HG03342 (cell line): ENCODE measurements at regions not wholly inside any gene's neighbourhood (a gene's known extent, or its start where the extent isn't known, plus 50 kb on each side); places are given as distances from the start of the nearest gene placed in this dataset.
A peak's percentile ranks its signal among the peaks of the same experiment; 100 is the strongest.

Source experiments
- ATAC-seq: cut with Tn5 transposase; IDR thresholded peaks from one replicate; pipeline ENCODE4 v1.9.1; 2021; ENCODE audit warnings: mild to moderate bottlenecking, moderate library complexity; ENCODE audit not compliant: unreplicated experiment

GRCh38 chr11:15793043-15793996 lies 563.0 kb downstream of the SOX6 start:
- ATAC-seq: no peak

GRCh38 chr11:15794361-15795150 lies 561.8 kb downstream of the SOX6 start:
- no peak for ATAC-seq

- ATAC-seq: no peak
These were observed 561.0 kb downstream of the SOX6 start for GRCh38 chr11:15795378-15795777.

- ATAC-seq: no peak
These were observed 556.1 kb downstream of the SOX6 start for GRCh38 chr11:15800111-15800800.

- no peak for ATAC-seq
These were observed 555.2 kb downstream of the SOX6 start for GRCh38 chr11:15801126-15801525.

- ATAC-seq: no peak
These were observed 554.7 kb downstream of the SOX6 start for GRCh38 chr11:15801616-15802015.

- ATAC-seq: no peak
These were observed 550.6 kb downstream of the SOX6 start for GRCh38 chr11:15805726-15806125.

- no peak for ATAC-seq
These were observed 550.1 kb downstream of the SOX6 start for GRCh38 chr11:15806217-15806616.

GRCh38 chr11:15807827-15808226 lies 548.5 kb downstream of the SOX6 start:
- ATAC-seq: no peak

GRCh38 chr11:15810082-15810481 lies 546.3 kb downstream of the SOX6 start:
- ATAC-seq: no peak

- no peak for ATAC-seq
These were observed 545.8 kb downstream of the SOX6 start for GRCh38 chr11:15810525-15810924.

- ATAC-seq: no peak
These were observed 540.8 kb downstream of the SOX6 start for GRCh38 chr11:15815246-15816195.

- ATAC-seq: no peak
These were observed 540.0 kb downstream of the SOX6 start for GRCh38 chr11:15816260-15816871.

- no peak for ATAC-seq
These were observed 539.3 kb downstream of the SOX6 start for GRCh38 chr11:15817001-15817400.

GRCh38 chr11:15818132-15818842 lies 538.1 kb downstream of the SOX6 start:
- no peak for ATAC-seq

- peak; percentile 74 for ATAC-seq
These were observed 536.6 kb downstream of the SOX6 start for GRCh38 chr11:15819679-15820286.

- no peak for ATAC-seq
These were observed 534.9 kb downstream of the SOX6 start for GRCh38 chr11:15821451-15821850.

- ATAC-seq: no peak
These were observed 532.3 kb downstream of the SOX6 start for GRCh38 chr11:15824060-15824459.
